Esophagus muscularis mucosa (tissue), 3 donors: ENCODE measurements at regions not wholly inside any gene's neighbourhood (a gene's known extent, or its start where the extent isn't known, plus 50 kb on each side); places are given as distances from the start of the nearest gene placed in this dataset.

Experiments used
- POLR2AphosphoS5 ChIP-seq, 2 donors: sonication (generic); formaldehyde crosslinking; IDR thresholded peaks; one replicate each; pipeline ENCODE4 v1.6.1; 2017; ENCODE audit warnings: antibody characterized with exemption in 2 of 2
- TF ChIP-seq, protein P1 (sequence below), 3 experiments: fragments of 200-600 bp in 2 of 3; fragments of 450-650 bp in 1 of 3; sonication (generic) in 2 of 3; IDR thresholded peaks; one replicate each; pipeline ENCODE4 v1.5.1; 2017 to 2019; ENCODE audit warnings: antibody characterized with exemption in 3 of 3, mild to moderate bottlenecking in 2 of 3, moderate library complexity in 1 of 3

DNA sequence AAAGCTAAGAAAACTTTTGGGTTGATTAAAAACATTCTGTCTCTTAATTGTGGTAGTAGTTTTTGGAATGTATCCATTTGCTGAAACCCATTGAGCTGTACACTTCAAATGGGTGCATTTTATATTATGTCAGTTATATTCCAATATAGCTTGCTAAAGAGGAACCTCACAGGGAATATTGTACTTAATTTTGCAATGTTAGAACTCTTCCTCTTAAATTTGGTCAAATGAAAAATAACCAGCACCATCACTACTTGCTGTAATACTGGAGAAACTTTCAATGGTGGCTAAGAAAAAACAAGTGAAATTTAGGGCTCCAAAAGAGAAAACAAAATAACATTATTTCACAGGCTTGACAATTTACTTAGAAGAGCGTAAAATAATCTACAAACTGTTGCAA, 651.5 kb downstream of the MAFB start:
- TF ChIP-seq, protein P1, sequence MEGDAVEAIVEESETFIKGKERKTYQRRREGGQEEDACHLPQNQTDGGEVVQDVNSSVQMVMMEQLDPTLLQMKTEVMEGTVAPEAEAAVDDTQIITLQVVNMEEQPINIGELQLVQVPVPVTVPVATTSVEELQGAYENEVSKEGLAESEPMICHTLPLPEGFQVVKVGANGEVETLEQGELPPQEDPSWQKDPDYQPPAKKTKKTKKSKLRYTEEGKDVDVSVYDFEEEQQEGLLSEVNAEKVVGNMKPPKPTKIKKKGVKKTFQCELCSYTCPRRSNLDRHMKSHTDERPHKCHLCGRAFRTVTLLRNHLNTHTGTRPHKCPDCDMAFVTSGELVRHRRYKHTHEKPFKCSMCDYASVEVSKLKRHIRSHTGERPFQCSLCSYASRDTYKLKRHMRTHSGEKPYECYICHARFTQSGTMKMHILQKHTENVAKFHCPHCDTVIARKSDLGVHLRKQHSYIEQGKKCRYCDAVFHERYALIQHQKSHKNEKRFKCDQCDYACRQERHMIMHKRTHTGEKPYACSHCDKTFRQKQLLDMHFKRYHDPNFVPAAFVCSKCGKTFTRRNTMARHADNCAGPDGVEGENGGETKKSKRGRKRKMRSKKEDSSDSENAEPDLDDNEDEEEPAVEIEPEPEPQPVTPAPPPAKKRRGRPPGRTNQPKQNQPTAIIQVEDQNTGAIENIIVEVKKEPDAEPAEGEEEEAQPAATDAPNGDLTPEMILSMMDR (IDR thresholded peaks at IDR 0.05), result no peak
- no peak for TF ChIP-seq POLR2AphosphoS5 (IDR thresholded peaks at IDR 0.05)
